ENCODE measurements at regions not wholly inside any gene's neighbourhood (a gene's known extent, or its start where the extent isn't known, plus 50 kb on each side); places are given as distances from the start of the nearest gene placed in this dataset.

GRCh38 chr5:103411711-103412110 lies 150.9 kb downstream of the NUDT12 start:
- H3K4me3 Mint-ChIP-seq (ENCODE audit: unreplicated experiment), result no peak overlapping the region
- TF ChIP-seq CTCF (IDR thresholded peaks at IDR 0.05; ENCODE audit: unreplicated experiment), result no peak
- H3K4me1 Mint-ChIP-seq (ENCODE audit: unreplicated experiment), result no peaks in the 10 kb centered on the region
- H3K36me3 Mint-ChIP-seq (ENCODE audit: low read depth, unreplicated experiment), result no peaks in the 10 kb centered on the region
- no peak overlapping the region for H3K27ac Mint-ChIP-seq (ENCODE audit: unreplicated experiment)
- H3K9me3 Mint-ChIP-seq (ENCODE audit: unreplicated experiment), result no peaks in the 10 kb centered on the region
- H3K27me3 Mint-ChIP-seq (ENCODE audit: unreplicated experiment), result no peaks in the 10 kb centered on the region
- no peak for DNase-seq (ENCODE audit: low spot score)

- Mint-ChIP-seq H3K36me3 (ENCODE audit: low read depth, unreplicated experiment) (no peaks in the 10 kb centered on the region), H3K27ac (ENCODE audit: unreplicated experiment) (no peak overlapping the region), H3K4me3 (ENCODE audit: unreplicated experiment) (no peak overlapping the region), H3K27me3 (ENCODE audit: unreplicated experiment) (no peaks in the 10 kb centered on the region), H3K4me1 (ENCODE audit: unreplicated experiment) (no peaks in the 10 kb centered on the region), H3K9me3 (ENCODE audit: unreplicated experiment) (no peaks in the 10 kb centered on the region)
- TF ChIP-seq CTCF (IDR thresholded peaks at IDR 0.05; ENCODE audit: unreplicated experiment), result no peak
- DNase-seq (ENCODE audit: low spot score), result no peak
These were observed 151.6 kb downstream of the MACIR start for GRCh38 chr5:103410172-103410571.

- TF ChIP-seq CTCF (IDR thresholded peaks at IDR 0.05; ENCODE audit: unreplicated experiment), result no peak
- DNase-seq (ENCODE audit: low spot score), result no peak
- no peaks in the 10 kb centered on the region for H3K27me3 Mint-ChIP-seq (ENCODE audit: unreplicated experiment)
- H3K4me1 Mint-ChIP-seq (ENCODE audit: unreplicated experiment), result no peaks in the 10 kb centered on the region
- no peaks in the 10 kb centered on the region for H3K36me3 Mint-ChIP-seq (ENCODE audit: low read depth, unreplicated experiment)
- H3K27ac Mint-ChIP-seq (ENCODE audit: unreplicated experiment), result no peak overlapping the region
- no peak overlapping the region for H3K4me3 Mint-ChIP-seq (ENCODE audit: unreplicated experiment)
- H3K9me3 Mint-ChIP-seq (ENCODE audit: unreplicated experiment), result no peaks in the 10 kb centered on the region
These were observed 150.6 kb downstream of the MACIR start for GRCh38 chr5:103409013-103409670.

GRCh38 chr5:103408408-103408807 lies 149.8 kb downstream of the MACIR start:
- Mint-ChIP-seq H3K9me3 (ENCODE audit: unreplicated experiment) (no peaks in the 10 kb centered on the region), H3K27me3 (ENCODE audit: unreplicated experiment) (no peaks in the 10 kb centered on the region), H3K4me3 (ENCODE audit: unreplicated experiment) (no peak overlapping the region), H3K36me3 (ENCODE audit: low read depth, unreplicated experiment) (no peaks in the 10 kb centered on the region), H3K27ac (ENCODE audit: unreplicated experiment) (no peak overlapping the region), H3K4me1 (ENCODE audit: unreplicated experiment) (no peaks in the 10 kb centered on the region)
- no peak for TF ChIP-seq CTCF (IDR thresholded peaks at IDR 0.05; ENCODE audit: unreplicated experiment)
- DNase-seq (ENCODE audit: low spot score), result no peak

GRCh38 chr5:103407402-103407801 lies 148.8 kb downstream of the MACIR start:
- no peaks in the 10 kb centered on the region for H3K4me1 Mint-ChIP-seq (ENCODE audit: unreplicated experiment)
- no peaks in the 10 kb centered on the region for H3K27me3 Mint-ChIP-seq (ENCODE audit: unreplicated experiment)
- no peaks in the 10 kb centered on the region for H3K36me3 Mint-ChIP-seq (ENCODE audit: low read depth, unreplicated experiment)
- no peak overlapping the region for H3K4me3 Mint-ChIP-seq (ENCODE audit: unreplicated experiment)
- no peak for TF ChIP-seq CTCF (IDR thresholded peaks at IDR 0.05; ENCODE audit: unreplicated experiment)
- no peak for DNase-seq (ENCODE audit: low spot score)
- no peaks in the 10 kb centered on the region for H3K9me3 Mint-ChIP-seq (ENCODE audit: unreplicated experiment)
- H3K27ac Mint-ChIP-seq (ENCODE audit: unreplicated experiment), result no peak overlapping the region
